ENCODE measurements at regions not wholly inside any gene's neighbourhood (a gene's known extent, or its start where the extent isn't known, plus 50 kb on each side); places are given as distances from the start of the nearest gene placed in this dataset.

GRCh38 chr3:61334783-61335182 is 83.5 kb upstream of the FHIT start:
- TF ChIP-seq CTCF (IDR thresholded peaks at IDR 0.05) = no peak
- no peaks in the 10 kb centered on the region for H3K4me1 ChIP-seq
- no peak overlapping the region for H3K27ac ChIP-seq
- no peaks in the 10 kb centered on the region for H3K36me3 ChIP-seq
- no peaks in the 10 kb centered on the region for H3K27me3 ChIP-seq
- DNase-seq (ENCODE audit: low spot score) = no peak
- no peaks in the 10 kb centered on the region for H3K9me3 ChIP-seq
- H3K4me3 ChIP-seq = no peak overlapping the region

- Histone ChIP-seq H3K27ac (no peak overlapping the region), H3K4me1 (no peaks in the 10 kb centered on the region), H3K36me3 (no peaks in the 10 kb centered on the region), H3K9me3 (no peaks in the 10 kb centered on the region), H3K27me3 (no peaks in the 10 kb centered on the region), H3K4me3 (no peak overlapping the region)
- no peak for TF ChIP-seq CTCF (IDR thresholded peaks at IDR 0.05)
- DNase-seq (ENCODE audit: low spot score) = no peak
Observed at GRCh38 chr3:61340931-61341461, 89.7 kb upstream of the FHIT start.

- no peak for TF ChIP-seq CTCF (IDR thresholded peaks at IDR 0.05)
- Histone ChIP-seq H3K36me3 (no peaks in the 10 kb centered on the region), H3K4me3 (no peak overlapping the region), H3K9me3 (no peaks in the 10 kb centered on the region), H3K4me1 (no peaks in the 10 kb centered on the region), H3K27ac (no peak overlapping the region), H3K27me3 (no peaks in the 10 kb centered on the region)
- no peak for DNase-seq (ENCODE audit: low spot score)
Observed at GRCh38 chr3:61343543-61343942, 92.3 kb upstream of the FHIT start.

- Histone ChIP-seq H3K4me1 (no peaks in the 10 kb centered on the region), H3K9me3 (no peaks in the 10 kb centered on the region), H3K27me3 (no peaks in the 10 kb centered on the region), H3K36me3 (no peaks in the 10 kb centered on the region), H3K27ac (no peak overlapping the region), H3K4me3 (no peak overlapping the region)
- DNase-seq (ENCODE audit: low spot score) = no peak
- no peak for TF ChIP-seq CTCF (IDR thresholded peaks at IDR 0.05)
Observed at GRCh38 chr3:61345020-61345419, 93.8 kb upstream of the FHIT start.

- Histone ChIP-seq H3K27ac (no peak overlapping the region), H3K4me3 (no peak overlapping the region), H3K4me1 (no peaks in the 10 kb centered on the region), H3K27me3 (no peaks in the 10 kb centered on the region), H3K36me3 (no peaks in the 10 kb centered on the region), H3K9me3 (no peaks in the 10 kb centered on the region)
- no peak for TF ChIP-seq CTCF (IDR thresholded peaks at IDR 0.05)
- no peak for DNase-seq (ENCODE audit: low spot score)
Observed at GRCh38 chr3:61347981-61348380, 96.7 kb upstream of the FHIT start.

DNA sequence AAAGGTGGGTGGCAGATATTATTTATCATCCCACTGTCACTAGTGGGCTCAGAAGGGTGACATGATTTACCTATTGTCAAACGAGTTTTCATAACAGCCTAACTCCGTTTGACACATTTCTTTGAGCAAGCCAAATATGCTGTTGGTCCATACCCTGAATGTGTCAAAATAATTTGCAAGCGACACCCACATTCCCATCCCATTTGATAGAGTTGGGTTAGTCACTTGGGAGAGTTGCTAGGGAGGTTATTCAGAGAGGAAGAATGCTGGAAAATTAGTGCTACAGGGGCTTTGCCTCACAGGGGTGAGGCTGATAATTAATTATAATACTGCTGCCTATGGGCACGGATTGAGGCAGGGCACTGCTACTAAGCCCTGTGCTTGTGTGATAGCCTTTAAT is 98.5 kb upstream of the FHIT start:
- no peak for DNase-seq (ENCODE audit: low spot score)
- TF ChIP-seq CTCF (IDR thresholded peaks at IDR 0.05) = no peak
- H3K27ac ChIP-seq = no peak overlapping the region
- no peaks in the 10 kb centered on the region for H3K4me1 ChIP-seq
- H3K27me3 ChIP-seq = no peaks in the 10 kb centered on the region
- no peaks in the 10 kb centered on the region for H3K36me3 ChIP-seq
- no peak overlapping the region for H3K4me3 ChIP-seq
- H3K9me3 ChIP-seq = no peaks in the 10 kb centered on the region

Measured in right atrium auricular region (tissue), 2 donors.